GM12878 (cell line): ENCODE measurements at regions not wholly inside any gene's neighbourhood (a gene's known extent, or its start where the extent isn't known, plus 50 kb on each side); places are given as distances from the start of the nearest gene placed in this dataset.

Experiments used
- EZH2 ChIP-seq: IDR thresholded peaks from 2 replicates; pipeline ENCODE4 v1.6.1; 2012; ENCODE audit warnings: low read depth, mild to moderate bottlenecking, control low read depth, inconsistent platforms, low read length, borderline replicate concordance; ENCODE audit not compliant: control insufficient read depth
- FOXM1 ChIP-seq: IDR thresholded peaks from 2 replicates; pipeline ENCODE4 v1.6.1; 2012; ENCODE audit warnings: low read depth, mild to moderate bottlenecking, inconsistent platforms, low read length, moderate library complexity
- HDAC2 ChIP-seq: fragments of 200-600 bp; sonication (generic); IDR thresholded peaks from 2 replicates; pipeline ENCODE4 v1.6.1; 2017
- POLR2A ChIP-seq: IDR thresholded peaks from 2 replicates; pipeline ENCODE4 v1.6.1; 2011; ENCODE audit warnings: low read depth, mild to moderate bottlenecking, low read length
- POLR2AphosphoS5 ChIP-seq: IDR thresholded peaks from 2 replicates; pipeline ENCODE4 v1.6.1; 2011; ENCODE audit warnings: mild to moderate bottlenecking, low read length, inconsistent platforms
- RBBP5 ChIP-seq: fragments of 200-600 bp; sonication (generic); conservative IDR thresholded peaks from 2 replicates; pipeline ENCODE4 v1.6.1; 2016
- SMC3 ChIP-seq: IDR thresholded peaks from 2 replicates; pipeline ENCODE4 v1.6.1; 2011; ENCODE audit warnings: low read length, improper control_type of control experiment, borderline replicate concordance
- TCF12 ChIP-seq: IDR thresholded peaks from 2 replicates; pipeline ENCODE4 v1.6.1; 2011; ENCODE audit warnings: low read depth, mild to moderate bottlenecking, low read length
- TF ChIP-seq, protein P1 (sequence below), 3 experiments: IDR thresholded peaks in 2 of 3; conservative IDR thresholded peaks in 1 of 3; 2 replicates each; pipeline ENCODE4 v1.5.1; 2011; ENCODE audit warnings: low read depth in 3 of 3, low read length in 3 of 3, mild to moderate bottlenecking in 3 of 3, control low read depth in 2 of 3, moderate library complexity in 2 of 3, inconsistent platforms in 1 of 3, mixed read lengths in 1 of 3; ENCODE audit not compliant: control insufficient read depth in 2 of 3, insufficient read depth in 1 of 3; ENCODE audit errors: extremely low read depth in 1 of 3

DNA sequence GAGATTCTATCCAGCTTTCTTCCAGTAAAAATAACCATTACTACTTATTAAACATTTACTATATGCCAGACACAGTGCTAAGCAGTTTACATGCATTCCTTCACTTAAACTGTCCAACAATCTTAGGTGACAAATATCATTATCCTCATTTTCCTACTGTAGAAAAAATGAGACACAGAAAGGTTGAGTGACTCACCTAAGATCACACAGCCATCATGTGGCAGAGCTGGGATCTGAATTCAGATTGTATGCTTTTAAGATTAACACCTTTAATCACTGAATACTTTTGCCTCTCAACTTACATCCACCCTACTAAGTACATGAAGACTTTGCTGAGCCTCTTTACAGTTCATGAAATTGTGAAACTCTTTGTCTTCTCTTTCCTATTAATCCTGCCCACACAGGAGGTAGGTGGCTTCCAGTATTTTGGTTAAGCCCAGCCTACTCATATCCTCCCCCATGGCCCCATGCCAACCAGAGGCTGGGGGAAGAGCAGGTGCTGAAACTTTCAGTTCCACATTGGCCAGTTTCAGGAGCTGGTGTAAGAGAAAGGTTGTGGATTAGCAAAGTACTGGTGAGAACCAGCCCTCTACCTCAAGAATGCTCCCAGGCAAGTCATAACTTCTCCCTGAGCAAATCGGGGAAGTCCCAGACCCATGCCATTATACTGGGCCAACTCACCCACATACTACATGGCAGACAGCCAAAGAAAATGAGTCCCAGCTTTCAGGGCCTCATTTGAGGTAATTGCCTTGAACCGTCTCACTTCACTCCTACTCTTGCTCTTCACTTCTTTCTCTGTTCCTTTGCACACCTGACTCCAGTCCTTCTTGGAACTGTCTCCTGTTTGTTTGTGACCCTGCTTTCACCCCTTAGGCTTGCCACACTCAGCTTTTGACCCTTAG, 211.1 kb downstream of the GUCY2F start:
- TF ChIP-seq, protein P1, sequence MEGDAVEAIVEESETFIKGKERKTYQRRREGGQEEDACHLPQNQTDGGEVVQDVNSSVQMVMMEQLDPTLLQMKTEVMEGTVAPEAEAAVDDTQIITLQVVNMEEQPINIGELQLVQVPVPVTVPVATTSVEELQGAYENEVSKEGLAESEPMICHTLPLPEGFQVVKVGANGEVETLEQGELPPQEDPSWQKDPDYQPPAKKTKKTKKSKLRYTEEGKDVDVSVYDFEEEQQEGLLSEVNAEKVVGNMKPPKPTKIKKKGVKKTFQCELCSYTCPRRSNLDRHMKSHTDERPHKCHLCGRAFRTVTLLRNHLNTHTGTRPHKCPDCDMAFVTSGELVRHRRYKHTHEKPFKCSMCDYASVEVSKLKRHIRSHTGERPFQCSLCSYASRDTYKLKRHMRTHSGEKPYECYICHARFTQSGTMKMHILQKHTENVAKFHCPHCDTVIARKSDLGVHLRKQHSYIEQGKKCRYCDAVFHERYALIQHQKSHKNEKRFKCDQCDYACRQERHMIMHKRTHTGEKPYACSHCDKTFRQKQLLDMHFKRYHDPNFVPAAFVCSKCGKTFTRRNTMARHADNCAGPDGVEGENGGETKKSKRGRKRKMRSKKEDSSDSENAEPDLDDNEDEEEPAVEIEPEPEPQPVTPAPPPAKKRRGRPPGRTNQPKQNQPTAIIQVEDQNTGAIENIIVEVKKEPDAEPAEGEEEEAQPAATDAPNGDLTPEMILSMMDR (IDR thresholded peaks at IDR 0.05 in 2 of 3, conservative IDR thresholded peaks at IDR 0.05 in 1 of 3; ENCODE audit: control insufficient read depth in 2 of 3, extremely low read depth in 1 of 3, insufficient read depth in 1 of 3, low read depth in 3 of 3, low read length in 3 of 3), result no peak
- TF ChIP-seq FOXM1, result peak; percentile 97
- no peak for TF ChIP-seq SMC3
- no peak for TF ChIP-seq RBBP5
- peak; percentile 99 for TF ChIP-seq TCF12
- TF ChIP-seq HDAC2, result no peak
- peak; percentile 47; the same call in 1 of the 2 replicates for TF ChIP-seq POLR2AphosphoS5
- no peak for TF ChIP-seq POLR2A
- TF ChIP-seq EZH2, result no peak
